Lower leg skin (tissue), 3 donors: ENCODE measurements at regions not wholly inside any gene's neighbourhood (a gene's known extent, or its start where the extent isn't known, plus 50 kb on each side); places are given as distances from the start of the nearest gene placed in this dataset.

Experiments used
- POLR2A ChIP-seq, 2 donors: fragments of 450-650 bp; IDR thresholded peaks; one replicate each; pipeline ENCODE4 v1.6.1; 2016 to 2017; ENCODE audit warnings: antibody characterized with exemption in 2 of 2, mild to moderate bottlenecking in 1 of 2, moderate library complexity in 1 of 2
- TF ChIP-seq, protein P1 (sequence below), 3 donors: fragments of 450-650 bp; IDR thresholded peaks; one replicate each; pipeline ENCODE4 v1.5.1; 2016; ENCODE audit warnings: antibody characterized with exemption in 3 of 3, mild to moderate bottlenecking in 3 of 3, moderate library complexity in 2 of 3

DNA sequence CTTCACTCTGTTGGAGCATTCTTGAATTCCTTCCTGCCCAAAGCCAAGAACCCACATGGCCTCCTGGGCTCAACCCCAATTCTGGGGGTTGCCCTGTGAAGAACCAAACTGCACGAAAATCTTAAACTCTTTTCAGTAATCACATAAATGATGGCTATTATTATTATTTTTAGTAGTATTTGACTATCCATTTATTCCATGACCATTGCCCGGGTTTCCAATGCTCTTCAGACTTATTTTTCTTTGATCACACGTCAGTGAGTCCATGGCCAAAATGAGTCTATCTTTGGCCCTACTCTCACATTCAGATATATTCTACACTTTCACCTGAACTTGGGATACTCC, 185.9 kb downstream of the AVL9 start:
- TF ChIP-seq, protein P1, sequence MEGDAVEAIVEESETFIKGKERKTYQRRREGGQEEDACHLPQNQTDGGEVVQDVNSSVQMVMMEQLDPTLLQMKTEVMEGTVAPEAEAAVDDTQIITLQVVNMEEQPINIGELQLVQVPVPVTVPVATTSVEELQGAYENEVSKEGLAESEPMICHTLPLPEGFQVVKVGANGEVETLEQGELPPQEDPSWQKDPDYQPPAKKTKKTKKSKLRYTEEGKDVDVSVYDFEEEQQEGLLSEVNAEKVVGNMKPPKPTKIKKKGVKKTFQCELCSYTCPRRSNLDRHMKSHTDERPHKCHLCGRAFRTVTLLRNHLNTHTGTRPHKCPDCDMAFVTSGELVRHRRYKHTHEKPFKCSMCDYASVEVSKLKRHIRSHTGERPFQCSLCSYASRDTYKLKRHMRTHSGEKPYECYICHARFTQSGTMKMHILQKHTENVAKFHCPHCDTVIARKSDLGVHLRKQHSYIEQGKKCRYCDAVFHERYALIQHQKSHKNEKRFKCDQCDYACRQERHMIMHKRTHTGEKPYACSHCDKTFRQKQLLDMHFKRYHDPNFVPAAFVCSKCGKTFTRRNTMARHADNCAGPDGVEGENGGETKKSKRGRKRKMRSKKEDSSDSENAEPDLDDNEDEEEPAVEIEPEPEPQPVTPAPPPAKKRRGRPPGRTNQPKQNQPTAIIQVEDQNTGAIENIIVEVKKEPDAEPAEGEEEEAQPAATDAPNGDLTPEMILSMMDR (IDR thresholded peaks at IDR 0.05), result no peak
- no peak for TF ChIP-seq POLR2A (IDR thresholded peaks at IDR 0.05)
